ENCODE measurements at regions not wholly inside any gene's neighbourhood (a gene's known extent, or its start where the extent isn't known, plus 50 kb on each side); places are given as distances from the start of the nearest gene placed in this dataset.
"Not testable (repeated sequence)": the region's sequence is repeated elsewhere in the genome, so short reads cannot be mapped to it uniquely, and the experiment has no call there.

GRCh38 chr5:1573217-1574022, 49.7 kb upstream of the LPCAT1 start:
- DNase-seq: peak in 2 of 10 donors; percentile 39 to 64
- intact Hi-C loops (cut with DNase I): not testable (repeated sequence)
